GM12874 (cell line): ENCODE measurements at regions not wholly inside any gene's neighbourhood (a gene's known extent, or its start where the extent isn't known, plus 50 kb on each side); places are given as distances from the start of the nearest gene placed in this dataset.

Experiments
- TF ChIP-seq, protein P1 (sequence below): IDR thresholded peaks from 2 replicates; pipeline ENCODE4 v1.5.1; 2011; ENCODE audit warnings: low read depth, mild to moderate bottlenecking, control low read depth, low read length, moderate library complexity; ENCODE audit not compliant: insufficient read depth

DNA sequence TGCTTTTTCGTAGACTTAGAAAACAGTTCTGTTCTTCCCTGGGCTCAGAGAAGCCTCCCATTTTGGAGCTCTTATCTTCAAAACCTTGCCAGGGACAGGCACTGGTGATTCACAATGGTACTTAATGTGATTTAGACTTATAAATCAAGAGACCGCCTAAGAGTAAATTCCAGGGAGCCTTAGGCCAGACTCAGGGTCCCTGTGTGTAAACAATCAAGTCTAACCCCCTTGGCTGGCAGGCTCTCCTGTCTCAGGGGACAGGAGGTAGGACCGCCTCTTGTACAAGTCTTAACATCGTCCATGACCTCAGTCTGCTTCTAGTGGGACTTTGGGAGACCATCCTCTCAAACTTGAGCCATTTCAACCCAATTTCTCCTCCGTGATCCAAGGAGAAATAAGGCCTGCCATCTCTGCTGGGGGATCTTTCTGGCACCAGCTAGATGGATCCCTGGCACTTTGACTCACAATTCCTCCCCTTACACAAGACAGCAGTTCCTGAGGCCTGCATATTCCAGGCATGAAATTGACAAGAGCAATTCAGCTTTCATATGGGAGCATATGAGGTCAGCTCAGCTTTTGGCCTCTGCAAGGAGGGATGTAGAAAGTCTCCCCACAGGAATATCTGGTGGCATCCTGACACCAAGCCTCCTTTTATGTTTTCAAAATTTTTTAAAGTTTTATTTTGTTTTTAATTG lies 487.0 kb downstream of the TNS1 start:
- TF ChIP-seq, protein P1, sequence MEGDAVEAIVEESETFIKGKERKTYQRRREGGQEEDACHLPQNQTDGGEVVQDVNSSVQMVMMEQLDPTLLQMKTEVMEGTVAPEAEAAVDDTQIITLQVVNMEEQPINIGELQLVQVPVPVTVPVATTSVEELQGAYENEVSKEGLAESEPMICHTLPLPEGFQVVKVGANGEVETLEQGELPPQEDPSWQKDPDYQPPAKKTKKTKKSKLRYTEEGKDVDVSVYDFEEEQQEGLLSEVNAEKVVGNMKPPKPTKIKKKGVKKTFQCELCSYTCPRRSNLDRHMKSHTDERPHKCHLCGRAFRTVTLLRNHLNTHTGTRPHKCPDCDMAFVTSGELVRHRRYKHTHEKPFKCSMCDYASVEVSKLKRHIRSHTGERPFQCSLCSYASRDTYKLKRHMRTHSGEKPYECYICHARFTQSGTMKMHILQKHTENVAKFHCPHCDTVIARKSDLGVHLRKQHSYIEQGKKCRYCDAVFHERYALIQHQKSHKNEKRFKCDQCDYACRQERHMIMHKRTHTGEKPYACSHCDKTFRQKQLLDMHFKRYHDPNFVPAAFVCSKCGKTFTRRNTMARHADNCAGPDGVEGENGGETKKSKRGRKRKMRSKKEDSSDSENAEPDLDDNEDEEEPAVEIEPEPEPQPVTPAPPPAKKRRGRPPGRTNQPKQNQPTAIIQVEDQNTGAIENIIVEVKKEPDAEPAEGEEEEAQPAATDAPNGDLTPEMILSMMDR, result no peak

DNA sequence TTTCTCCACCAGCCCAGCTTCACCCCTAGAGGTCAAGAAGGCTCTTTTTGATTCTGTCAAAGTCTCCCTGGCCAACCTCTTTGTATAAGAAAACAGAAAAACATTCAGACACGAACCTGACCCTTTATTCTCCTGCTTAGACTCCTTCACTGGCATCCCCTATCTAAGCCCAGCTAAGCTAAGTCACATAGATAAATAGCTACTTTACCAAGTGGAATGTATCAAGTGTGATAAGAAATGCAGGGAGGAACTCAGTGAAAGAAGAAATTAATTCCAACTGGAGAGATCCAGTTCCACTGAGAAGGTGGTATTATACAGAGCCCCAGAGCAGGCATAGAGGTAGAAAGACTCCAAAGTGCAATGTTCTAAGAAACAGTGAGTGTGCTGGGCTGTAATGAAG lies 489.5 kb downstream of the TNS1 start:
- TF ChIP-seq, protein P1, result no peak

DNA sequence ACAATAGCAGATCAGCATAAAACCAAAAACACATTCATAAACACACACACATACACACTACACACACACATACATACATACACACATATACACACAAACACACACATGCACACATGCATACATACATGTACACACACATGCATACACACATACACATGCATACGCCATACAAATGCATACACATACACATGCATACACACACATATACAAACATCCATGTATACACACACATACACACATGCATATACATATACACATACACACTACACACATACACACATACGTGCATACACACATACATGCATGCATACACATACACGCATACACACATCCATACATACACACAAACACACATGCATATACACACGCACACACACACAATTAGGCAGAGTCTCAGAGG lies 490.1 kb downstream of the TNS1 start:
- TF ChIP-seq, protein P1, result no peak

DNA sequence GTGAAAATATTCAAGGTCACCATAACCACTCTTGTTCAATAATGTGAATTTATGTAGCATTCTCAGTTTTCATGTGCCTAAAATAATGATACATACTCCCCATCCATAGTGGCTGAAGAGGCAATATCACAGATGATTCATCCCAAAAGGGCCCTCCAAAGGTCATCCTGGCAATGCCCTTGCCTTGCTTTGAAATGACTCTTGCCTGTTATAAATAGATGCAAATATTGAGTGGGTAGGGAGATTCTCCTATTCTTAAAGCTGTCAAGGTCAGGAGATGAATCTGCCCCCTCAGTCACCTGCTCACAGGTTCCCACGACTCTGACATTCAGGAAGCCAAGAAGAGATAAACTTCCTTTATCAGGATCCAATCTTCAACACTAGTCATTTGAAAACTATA lies 490.5 kb downstream of the TNS1 start:
- TF ChIP-seq, protein P1, result no peak

DNA sequence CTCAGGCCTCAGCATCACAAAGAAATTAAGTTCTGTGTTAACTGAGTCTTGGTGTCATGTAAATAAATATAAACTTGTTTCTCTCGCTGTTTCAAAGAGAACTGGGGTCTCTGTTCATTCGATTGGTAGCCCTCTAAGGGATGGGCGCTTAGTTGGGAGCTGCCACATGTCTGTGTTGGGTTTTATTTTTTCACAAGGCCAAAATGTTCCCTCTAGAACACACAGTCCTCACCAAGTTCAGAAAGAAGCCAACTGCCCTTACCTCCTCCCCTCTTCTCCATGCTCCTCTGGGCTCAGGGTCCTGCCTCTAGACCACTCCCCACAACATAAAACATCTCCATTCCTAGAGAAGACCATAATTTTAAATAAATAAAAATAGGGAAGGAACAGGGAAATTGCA lies 490.9 kb downstream of the TNS1 start:
- TF ChIP-seq, protein P1, result no peak

DNA sequence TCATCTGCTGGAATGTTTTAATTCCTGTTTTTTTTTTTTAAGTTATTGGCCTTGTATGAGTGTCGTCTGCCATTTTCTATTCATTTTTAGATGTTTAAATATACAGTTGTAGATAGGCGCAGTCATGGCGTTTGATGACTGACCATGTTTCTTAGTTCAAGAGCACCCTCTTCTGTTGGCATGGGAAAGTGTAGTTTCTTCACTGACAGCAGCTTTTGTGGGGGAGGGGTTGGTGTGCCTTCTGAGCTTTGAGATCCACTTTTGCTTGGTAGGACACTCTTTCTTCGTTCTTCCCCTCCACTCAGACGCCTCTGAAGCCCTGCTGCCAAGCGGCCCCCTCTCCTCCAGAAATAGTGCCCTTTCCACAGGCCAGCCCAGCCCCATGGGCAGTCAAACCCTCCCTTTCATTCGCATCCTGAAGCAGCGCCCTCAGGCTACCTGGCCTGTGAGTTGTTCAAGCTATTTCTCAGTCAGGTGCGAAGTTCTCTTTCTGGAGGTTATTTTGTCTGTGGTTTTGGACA lies 492.0 kb downstream of the TNS1 start:
- TF ChIP-seq, protein P1, result peak; percentile 57; the same call in 1 of the 2 replicates

DNA sequence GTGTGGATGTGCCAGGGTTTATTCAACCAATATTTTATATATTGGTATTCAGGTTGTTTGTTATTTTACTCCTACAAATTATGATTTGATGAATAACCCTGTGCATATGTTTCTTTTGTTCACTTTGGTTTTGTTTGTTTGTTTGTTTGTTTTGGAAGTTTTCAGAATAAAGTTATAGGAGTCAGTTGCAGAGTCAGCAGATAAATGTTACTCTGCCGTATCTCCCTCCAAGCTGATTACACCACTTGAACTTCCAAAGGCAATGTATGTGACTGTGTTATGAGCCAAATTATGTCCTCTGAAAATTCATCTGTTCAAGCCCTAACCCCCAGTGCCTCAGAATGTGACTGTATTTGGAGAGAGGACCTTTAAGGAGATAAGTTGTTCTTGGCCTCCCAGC lies 497.5 kb downstream of the TNS1 start:
- TF ChIP-seq, protein P1, result no peak
